ENCODE measurements at regions not wholly inside any gene's neighbourhood (a gene's known extent, or its start where the extent isn't known, plus 50 kb on each side); places are given as distances from the start of the nearest gene placed in this dataset.
"Not testable (repeated sequence)": the region's sequence is repeated elsewhere in the genome, so short reads cannot be mapped to it uniquely, and the experiment has no call there.

DNA sequence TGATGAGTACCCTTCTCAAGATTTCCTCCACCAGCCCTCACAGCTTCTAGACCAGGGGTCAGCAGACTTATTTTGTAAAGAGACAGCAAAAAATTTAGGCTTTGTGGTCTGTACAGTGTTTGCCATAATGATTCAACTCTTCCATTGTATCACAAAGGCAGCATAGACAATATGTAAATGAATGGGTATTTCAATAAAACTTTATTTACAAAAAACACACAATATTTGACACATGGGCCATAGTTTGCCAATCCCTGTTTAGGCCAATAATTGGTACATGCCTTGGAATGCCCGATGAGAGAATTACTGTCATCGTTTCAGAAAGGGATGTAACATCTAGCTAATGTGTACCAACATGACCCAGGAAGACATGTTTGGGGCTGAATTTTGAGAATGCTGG lies 178.9 kb upstream of the GALNT2 start:
- DNase-seq = no peak

DNA sequence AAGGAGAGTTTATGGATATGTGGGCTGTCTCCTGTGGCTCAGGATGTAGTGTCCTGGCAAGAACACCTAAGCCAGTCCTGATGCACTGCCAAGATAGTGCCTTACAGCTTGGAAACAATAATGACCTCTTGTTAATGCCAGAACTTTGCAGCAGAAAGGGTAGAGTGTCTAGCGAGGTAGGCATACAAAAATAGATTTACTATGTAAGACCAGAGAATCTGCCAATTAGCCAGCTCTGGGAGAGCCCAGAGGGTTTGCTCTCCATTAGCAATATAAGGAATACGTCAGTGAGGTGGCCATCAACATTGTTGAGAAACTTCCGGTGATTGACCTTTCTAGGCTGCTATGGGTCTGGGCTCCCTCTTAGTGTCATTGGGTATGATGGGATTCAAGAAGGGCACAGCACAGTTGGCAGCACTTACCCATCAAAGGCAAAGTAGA lies 178.5 kb upstream of the GALNT2 start:
- DNase-seq = no peak

GRCh38 chr1:229889031-229889517 lies 178.0 kb upstream of the GALNT2 start:
- DNase-seq = no peak

GRCh38 chr1:229891227-229891626 lies 175.8 kb upstream of the GALNT2 start:
- no peak for DNase-seq

DNA sequence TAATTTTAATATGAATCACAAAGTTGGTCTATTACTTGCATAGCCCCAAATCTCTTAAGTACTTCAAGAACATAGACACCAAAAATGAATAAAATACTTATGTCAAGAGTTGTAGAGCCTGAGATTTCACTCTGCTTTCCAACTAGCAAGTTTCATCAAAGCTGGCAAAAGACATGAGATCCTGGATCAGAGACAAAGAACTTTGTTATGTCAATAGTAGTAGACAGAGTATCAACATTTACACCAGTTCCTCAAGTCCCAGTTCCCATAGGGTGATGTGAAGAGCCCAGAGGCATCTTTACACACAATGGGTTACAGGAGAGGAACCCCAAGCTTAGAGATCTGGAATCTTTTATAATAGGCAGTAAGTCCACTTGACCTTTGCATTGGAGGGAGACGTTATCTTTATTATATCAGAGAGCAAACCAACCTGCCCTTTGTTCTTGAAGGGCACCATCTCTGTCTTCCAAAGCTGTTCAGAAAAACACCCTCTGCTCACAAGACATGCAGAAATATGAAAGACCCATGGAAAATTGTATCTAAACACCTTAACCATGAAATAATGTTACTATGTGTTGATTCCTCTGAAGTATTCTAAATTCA lies 174.4 kb upstream of the GALNT2 start:
- DNase-seq = no peak

GRCh38 chr1:229893762-229894444 lies 173.1 kb upstream of the GALNT2 start:
- DNase-seq = no peak

DNA sequence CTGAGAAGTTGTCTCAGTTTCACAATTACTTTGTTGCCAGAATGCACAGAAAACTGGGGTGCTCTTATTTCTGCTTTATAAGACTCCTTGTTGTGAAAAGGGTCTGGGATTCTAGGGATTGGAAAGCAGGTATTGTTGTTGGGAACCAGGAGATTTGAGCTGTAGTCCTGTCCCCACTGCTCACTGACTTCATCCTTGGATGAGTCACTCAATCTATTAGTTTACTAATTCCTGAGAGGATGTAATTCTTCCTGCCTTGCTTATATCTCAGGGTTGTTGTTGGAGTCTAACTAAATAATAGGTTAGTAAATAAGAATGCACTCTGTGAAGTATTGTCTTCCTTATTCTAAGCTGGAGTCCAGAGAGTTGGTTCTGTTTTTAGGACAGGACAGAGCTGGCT lies 172.5 kb upstream of the GALNT2 start:
- no peak for DNase-seq

DNA sequence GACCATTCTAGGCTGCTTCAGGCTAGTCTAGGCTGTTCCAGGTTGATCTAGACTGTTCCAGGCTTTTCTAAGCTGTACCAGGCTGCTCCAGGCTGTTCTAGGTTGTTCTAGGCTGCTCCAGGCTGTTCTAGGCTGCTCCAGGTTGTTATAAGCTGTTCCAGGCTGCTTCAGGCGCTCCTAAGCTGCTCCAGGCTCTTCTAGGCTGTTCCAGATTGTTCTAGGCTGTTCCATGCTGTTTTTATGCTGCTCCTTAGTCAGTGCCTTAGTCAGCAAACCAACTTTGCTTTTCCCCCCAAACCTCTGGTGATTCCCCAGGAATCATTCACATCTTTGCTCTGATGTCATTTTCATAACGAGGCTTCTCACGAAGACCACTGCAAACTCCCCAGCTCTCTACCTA lies 171.4 kb upstream of the GALNT2 start:
- no peak for DNase-seq

- DNase-seq = no peak
These were observed 170.7 kb upstream of the GALNT2 start for GRCh38 chr1:229896306-229896705.

- DNase-seq = no peak
These were observed 170.2 kb upstream of the GALNT2 start for GRCh38 chr1:229896861-229897260.

DNA sequence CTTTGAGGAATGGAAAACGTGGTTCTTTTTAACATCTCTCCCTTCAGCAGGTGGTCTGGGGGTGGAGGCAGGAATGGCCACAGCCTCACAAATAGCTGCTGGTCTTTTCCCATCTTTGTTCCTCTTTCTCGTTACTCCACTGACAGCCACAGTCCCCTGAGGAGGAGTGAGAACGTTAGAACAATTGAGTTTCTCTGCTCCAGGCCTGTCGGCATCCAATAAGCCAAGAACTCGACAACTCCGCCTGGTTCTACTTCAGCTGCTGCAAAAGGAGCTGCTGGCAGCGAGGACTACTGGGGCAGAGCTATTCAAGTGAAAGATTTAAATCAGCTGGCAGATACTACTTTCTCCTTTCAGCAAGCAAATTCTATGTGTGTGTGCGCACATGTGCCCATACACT lies 169.5 kb upstream of the GALNT2 start:
- DNase-seq = no peak

DNA sequence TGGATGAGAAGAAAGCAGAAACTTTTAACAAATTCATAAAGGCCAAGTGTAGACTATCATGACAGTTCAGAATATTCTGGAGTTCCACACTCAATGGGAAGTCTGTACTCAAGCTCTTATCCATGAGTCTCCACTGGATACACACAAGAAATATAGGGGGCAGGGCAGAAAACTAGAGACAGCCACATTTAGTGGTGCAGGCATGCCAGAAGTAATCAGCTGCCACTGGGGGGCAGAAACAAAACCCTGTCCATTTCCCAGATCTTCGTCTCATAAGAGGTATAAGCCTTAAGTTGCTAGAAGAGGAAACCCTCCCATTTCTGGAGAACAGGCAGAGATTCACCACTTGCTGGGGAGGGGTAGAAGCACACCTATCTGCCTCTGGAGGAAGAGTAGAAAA lies 166.8 kb upstream of the GALNT2 start:
- no peak for DNase-seq

DNA sequence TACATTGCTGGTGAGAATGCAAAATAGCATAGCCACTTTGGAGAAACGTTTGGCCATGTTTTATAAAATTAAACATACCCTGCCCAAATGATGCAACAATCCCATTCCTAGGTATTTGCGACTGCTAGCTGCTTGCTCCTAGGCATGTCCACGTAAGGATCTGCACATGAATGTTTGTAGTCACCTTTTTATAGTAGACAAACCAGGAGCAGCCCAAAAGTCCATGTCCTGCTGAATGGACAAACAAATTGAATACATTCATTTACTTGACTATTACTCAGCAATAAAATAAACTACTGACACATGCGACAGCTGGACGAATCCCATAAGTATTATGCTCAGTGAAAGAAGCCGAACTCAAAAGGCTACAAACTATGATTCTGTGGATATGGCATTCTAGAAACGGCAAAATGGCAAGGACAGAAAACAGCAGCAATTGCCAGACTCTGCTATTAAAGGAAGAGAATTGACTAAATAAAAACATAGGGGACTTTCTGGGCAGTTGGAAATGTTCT lies 161.9 kb upstream of the GALNT2 start:
- DNase-seq = no peak

GRCh38 chr1:229905652-229906051 lies 161.4 kb upstream of the GALNT2 start:
- DNase-seq = no peak

DNA sequence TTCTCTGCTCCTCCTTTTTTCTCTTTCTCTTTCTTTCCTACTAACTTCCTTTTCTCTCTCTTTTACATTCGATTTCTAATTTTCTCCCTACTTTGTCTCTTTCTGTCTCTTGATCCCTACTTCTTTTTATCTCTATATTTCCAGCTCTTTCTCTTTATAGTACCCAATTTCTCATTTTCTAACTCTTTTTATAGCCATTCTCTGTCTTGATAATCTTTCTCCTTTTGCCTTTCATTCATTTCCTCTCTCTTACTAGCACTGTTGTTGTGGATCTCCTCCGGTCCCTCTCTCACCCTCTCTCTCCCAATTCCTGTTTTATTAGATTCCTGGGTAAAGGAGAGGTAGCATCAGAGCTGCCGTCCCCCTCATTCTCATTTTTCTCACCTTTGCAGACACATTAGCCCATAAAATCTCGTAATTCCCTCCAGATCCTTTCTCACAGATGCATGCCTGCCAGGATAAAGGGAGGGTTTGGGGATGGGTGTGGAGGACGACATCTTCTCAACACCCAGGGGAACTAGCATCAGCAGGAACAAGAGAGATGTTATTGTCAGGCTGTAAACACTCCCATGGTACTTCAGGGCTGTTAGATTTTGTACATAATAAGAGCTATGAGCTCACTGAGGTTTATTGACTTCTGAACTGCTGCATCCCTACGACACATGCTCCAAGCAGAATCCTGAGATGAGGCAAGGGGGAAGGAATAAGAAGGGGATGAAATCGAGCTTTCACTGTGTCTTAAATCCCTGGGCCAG lies 159.0 kb upstream of the GALNT2 start:
- no peak for DNase-seq

GRCh38 chr1:229908689-229909088 lies 158.3 kb upstream of the GALNT2 start:
- no peak for DNase-seq

DNA sequence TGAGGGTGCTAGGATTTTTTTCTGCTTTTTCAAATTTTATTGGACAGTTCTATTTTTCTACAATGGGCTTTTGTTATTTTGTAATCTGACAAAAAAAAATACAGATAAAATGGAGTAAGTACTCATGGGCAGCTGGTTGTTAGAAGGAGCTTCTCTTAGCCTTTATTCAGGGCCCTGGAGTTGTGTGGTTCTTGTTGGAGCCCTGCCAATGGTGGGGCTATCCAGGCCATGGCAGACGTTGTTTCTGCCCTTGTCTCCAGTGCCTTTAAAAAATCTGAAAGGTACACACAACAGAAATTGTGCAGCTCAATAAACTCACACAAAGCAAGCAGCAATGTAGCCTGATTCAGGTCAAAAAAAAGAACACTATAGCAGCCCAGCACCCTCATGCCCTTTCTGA lies 153.5 kb upstream of the GALNT2 start:
- DNase-seq = no peak

- not testable (repeated sequence) for DNase-seq
These were observed 147.6 kb upstream of the GALNT2 start for GRCh38 chr1:229919488-229919887.

- no peak for DNase-seq
These were observed 146.4 kb upstream of the GALNT2 start for GRCh38 chr1:229920683-229921082.

- DNase-seq = no peak
These were observed 144.8 kb upstream of the GALNT2 start for GRCh38 chr1:229922249-229922648.

DNA sequence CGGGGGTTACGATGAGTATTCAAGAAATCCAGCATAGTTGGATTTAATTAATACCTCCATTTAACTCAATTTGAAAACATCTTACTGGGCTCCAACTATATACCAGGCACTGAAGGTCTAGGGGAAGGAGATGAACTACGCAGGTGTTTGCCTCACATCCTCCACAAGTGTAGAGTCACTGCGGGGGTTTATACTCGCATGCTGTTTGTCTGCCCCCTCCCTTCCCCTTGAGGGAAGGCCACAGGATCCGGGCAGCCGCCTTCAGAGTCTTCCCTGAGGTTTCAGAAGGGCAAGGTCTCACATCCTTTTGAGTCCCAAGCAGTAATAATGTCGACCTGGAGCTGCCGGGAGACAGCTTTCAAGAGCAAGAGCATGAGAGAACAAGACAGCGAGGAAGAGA lies 142.4 kb upstream of the GALNT2 start:
- no peak for DNase-seq

DNA sequence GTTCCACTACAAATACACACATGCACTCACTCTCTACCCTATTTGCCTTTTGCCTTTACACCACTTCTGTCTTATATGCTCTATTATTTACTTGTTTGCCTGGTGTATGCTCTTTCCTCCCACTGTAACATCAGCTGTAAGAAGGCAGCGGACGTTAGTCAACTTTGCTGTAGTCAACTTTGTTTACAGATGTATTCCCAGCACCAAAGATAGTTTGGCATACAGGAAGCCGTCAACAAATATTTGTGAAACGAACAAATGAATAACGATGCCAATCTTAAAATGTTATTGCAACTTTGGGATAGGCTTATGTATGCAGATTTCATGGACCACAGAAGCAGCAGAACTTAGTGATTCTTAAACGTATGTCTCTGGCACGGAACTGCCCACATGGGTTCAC lies 138.3 kb upstream of the GALNT2 start:
- no peak for DNase-seq

GRCh38 chr1:229931751-229932150 lies 135.3 kb upstream of the GALNT2 start:
- not testable (repeated sequence) for DNase-seq

- not testable (repeated sequence) for DNase-seq
These were observed 131.9 kb upstream of the GALNT2 start for GRCh38 chr1:229935157-229935556.
